Stimulated activated CD8-positive, alpha-beta memory T cell treated with anti-CD3 and anti-CD28 coated beads, Interleukin-2, amount 100 ng/mL, for 48 hours (primary cell): ENCODE measurements at regions not wholly inside any gene's neighbourhood (a gene's known extent, or its start where the extent isn't known, plus 50 kb on each side); places are given as distances from the start of the nearest gene placed in this dataset.
A peak's percentile ranks its signal among the peaks of the same experiment; 100 is the strongest.

Experiments used
- DNase-seq, 2 donors: peaks; one replicate each; pipeline ENCODE4 v3.0.0-alpha.2; 2020; ENCODE audit warnings: low read depth in 2 of 2

DNA sequence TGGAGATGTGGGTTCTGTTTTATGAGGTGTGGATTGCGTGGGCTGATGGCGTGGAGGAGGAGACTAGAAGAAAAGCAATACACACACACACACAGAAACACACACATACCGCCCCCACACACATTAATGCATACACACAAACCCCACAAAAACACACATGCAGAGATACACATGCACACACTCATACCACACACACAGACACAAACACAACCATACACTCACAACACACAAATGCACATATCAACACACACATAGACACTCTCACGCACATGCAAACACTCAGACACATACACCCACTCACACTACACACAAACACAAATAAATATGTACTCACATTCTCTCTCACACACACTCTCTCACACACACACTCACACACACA is 75.7 kb upstream of the UBL3 start:
- DNase-seq, result no peak

- no peak for DNase-seq
These were observed 75.2 kb upstream of the UBL3 start for GRCh38 chr13:29925457-29926097.

DNA sequence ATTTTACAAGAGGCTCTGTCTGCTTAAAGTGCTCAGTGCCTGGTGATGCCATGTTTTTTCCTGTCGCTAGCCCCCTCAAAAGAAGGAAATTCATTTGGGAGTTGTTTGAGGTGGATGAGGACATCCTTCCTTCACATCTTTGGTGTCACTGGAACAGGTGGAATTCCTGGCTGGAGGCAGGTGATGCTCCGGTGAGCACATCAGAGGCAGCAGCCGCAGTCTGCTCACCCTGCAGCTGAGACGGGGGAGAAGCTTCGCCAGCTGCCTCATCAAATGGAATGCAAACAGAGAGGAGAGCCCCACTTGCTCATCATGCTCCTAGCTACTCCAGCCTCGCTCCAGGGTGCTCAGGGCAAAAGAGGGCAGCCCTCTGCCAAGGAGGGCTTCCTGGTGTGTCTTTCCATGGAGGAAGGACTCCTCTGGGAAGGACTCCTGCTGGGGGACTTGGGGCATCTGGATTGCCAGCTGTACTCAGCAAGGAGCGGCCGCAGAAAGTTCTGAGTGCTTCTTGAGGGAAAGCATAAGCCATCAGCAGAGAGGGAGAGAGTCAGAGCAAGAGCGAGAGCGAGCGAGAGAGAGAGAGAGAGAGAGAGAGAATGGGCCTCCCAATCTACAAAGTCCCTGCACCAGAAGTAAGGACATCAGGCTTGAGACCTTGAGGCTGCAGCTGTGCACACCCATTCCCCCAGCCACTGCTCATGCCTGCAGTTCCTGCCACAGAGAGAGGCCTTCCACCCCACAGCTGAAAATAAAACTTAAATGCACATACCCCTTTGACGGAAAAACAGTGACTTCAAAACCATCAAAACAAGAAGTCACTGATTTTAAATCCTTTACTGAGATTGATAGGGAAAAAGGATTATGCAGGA is 74.3 kb upstream of the UBL3 start:
- DNase-seq, result no peak

DNA sequence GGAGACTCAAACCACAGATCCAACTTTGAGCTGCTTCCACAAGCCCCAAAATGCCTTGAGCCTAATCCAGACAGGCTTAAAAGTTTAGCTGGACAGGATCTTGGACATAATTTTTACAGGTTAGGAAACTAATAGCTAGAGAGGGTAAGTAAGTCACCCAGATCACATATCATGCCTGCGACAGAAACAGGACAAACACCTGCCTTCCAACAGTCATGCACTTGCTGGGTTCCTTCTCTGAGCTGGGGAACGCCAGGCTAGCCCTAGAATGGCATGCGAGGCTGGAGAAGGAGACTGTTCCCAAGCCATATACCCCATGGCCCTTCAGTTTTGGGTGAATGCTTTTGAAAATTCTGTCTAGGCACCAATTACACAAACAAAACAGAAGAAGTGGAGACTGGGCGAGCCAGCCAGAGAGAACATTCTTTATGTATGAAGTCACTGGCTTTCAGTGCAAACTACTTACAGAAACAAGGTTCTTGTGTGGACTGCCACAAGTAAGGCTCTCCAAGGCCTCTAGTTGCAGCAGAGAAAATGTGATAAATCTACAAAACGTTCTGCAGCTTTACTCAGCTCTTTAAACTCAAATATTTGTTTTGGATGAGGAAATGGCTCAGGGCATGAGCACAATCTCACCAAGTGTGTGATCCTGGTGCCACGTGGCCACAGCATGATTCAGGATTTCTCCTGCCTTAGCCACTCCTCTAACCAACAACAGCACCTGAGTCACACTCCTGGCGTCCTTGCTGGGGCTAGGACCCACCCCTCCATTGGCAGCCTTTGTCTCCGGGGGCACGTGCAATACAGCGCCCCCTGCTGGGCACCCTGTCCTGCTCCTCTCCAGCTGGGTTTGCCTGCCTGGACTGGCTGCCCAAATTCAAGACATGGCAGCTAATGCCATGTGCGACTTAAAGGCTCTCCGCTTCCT is 73.4 kb upstream of the UBL3 start:
- peak; percentile 49 to 58 for DNase-seq

DNA sequence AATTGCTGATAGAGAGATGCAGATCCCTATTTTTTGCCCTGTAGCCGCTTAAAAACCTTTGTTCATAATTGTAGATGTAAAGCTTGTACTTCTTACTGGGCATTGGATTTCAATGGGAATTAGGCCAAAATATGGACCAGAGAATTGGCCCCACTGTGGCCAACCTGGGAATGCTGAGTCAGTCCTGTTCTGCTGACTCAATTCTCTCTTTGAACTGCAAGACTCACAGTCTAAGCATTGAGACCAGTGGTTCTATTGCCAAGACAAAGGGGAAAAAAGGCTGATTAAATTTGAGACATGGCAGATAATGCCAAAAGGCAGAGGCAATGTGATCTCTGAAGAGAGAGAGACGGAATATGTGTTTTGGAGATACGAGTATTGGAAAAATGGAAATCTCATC is 72.5 kb upstream of the UBL3 start:
- DNase-seq, result no peak

DNA sequence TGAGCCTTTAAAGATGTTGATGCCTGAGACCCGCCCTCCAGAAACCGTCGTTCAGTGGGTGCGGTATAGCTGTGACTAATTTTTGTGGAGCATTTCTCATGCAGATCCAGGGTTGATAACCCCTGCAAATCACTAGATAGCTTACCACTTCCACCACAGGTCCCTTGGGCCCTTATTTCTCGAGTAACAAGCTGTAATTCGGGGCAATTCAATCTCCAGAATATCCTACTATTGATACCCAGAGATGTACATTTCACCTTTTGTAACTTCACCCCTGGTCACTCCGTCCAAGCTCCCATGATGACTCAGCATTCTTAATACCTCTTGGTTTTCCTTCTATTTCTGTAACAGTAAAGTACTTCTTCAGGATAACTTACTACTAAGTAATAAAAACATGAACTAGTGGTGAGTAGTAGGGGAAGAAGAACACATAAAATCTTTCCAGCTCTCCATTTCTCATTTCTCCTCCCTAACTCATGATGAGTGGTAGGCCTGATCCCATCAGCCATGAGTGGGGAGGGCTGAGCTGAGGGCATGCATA is 71.9 kb upstream of the UBL3 start:
- no peak for DNase-seq

- DNase-seq, result no peak
These were observed 71.1 kb upstream of the UBL3 start for GRCh38 chr13:29921542-29921941.

DNA sequence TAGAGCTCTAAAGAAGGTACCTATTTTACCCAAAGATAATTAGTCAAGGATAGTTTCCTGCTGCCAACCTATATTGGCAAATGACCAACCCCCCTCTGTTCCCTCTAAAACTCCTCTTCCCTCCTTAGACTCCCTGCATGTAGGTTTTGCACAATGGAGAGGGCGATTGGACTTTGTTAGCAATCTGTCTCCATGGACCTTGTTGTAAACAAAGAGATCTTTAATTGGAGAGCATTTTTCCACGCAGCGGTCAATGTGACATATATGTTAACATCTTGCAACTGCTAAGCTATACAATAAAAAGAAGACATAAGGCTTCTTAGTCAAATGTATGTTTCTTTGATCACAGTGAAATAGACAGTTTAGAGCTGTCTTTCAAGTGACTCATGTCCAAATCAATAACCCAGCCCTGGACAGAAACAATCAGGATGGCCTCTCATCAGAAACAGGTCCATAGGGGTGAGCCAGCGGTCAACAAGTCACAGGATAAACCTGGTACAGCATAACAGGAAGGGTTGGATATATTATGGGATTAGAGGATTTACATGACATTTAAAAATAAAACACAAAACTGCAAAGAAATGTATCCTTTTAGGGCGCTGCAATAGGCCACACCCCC is 69.7 kb upstream of the UBL3 start:
- no peak for DNase-seq

DNA sequence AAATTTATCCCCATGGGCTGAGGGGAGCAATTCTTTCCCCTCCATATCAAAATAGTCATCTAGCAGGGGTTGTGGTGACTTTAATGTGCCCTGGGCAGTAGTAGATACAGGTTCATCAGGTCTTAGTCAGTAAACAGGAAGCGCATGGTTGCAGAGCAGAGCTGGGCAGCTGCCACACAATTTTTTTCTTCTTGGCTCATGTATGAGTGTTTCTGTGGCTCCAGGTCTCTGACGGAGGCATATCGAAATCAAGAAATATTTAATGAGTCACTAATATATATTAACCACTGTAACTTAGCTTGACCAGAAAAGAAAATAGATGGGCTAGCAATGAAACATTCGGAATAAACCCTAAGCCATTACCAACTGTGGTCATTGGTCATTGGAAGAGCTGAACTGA is 68.4 kb upstream of the UBL3 start:
- DNase-seq, result no peak

DNA sequence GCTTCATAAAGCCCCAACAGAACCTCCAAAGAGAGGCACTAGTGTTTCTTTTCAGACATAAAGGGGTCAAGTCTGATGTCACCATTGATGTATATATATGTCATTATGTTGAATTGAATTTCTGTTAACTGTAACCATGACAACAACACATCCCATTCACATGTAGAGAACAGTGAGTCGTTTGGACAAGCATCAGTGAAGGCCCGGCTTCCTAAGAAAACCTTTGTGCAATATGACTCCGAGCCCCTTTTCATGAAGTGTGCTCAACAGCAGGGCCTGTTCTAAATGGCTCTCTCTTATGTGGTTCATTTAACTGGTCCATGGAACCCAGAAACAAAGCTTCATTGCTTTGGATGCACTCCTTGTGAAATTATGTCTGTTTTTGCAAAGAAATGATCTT is 67.2 kb upstream of the UBL3 start:
- no peak for DNase-seq

DNA sequence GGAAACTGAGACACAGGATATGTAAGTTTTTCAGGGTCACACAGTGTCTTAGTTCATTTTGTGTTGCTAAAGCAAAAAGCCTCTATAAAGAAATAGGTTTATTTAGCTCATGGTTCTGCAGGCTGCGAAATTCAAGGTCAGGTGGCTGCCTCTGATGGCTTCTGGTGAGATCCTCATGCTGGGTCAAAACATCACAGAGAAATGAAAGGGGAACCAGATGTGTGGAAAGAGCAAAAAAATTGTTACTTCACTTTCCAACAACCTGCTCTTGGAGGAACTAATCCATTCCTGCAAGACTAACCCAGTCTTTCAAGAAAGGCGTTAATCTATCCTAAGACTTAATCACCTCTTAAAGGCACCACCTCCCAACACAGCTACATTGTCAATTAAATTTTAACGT is 64.2 kb upstream of the UBL3 start:
- no peak for DNase-seq

GRCh38 chr13:29911781-29912418 is 61.5 kb upstream of the UBL3 start:
- no peak for DNase-seq

DNA sequence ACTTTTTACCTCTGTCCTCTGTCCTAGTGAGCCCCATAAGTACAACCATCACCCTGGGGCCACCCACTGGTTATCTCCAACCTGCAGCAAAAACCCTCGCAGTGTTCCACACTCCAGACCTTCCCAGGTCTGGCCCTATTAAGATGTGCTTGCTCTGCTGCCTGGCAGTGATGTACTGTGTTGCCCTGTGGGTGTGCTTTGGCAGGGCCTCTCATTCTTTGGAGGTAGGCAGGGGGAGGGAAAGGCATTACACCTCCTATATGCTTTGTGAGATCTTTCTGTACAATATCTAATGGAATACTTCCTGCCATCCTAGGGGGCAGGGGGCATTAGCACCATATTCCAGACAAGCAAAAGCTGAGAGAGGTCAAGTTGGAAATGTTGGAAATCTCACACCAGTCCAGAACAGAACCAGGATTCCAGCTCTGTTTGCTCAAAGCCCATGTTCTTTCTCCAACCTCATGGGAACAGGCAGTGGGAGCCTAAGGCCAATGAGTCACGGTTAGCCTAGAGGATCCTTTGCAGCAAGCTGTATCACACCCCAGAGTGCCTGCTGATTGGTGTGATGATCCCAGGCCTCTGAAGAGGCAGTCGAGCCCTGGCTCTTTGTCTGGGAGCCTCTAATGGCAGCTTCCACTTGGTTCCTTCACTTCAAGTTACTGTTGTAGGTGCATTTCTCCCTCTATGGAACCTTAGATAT is 59.7 kb upstream of the UBL3 start:
- no peak for DNase-seq

DNA sequence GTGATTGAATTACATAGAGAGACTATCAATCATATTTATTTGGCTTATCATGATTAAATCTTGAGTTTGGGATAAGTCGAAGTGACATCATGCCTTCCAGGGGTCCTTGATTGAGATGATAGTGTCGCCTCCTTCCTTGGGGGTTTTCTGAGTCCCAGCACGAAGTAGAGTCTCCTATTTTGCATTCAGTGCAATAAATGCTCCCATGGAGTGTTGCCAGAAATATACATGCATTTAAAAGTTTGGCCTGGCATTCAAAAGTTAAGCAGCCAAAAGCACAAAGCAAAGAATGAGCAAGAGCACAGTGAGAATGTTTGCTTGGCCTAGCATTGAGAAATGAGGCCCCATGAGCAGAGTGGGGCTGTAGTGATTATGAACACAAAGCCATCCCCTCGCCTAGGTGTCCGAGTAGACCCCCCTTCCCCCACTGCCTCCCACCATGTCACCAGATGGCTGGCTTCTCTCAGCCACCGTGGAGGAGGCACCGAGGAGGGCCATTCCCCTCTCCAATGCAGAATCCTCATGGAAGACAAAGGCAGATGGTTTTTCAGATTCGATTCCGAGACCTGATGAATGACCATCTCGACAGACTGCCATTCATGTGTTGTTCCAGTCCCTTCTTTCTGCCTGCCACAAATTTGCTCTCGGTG is 58.8 kb upstream of the UBL3 start:
- DNase-seq, result no peak

- DNase-seq, result no peak
These were observed 58.1 kb upstream of the UBL3 start for GRCh38 chr13:29908416-29909080.

DNA sequence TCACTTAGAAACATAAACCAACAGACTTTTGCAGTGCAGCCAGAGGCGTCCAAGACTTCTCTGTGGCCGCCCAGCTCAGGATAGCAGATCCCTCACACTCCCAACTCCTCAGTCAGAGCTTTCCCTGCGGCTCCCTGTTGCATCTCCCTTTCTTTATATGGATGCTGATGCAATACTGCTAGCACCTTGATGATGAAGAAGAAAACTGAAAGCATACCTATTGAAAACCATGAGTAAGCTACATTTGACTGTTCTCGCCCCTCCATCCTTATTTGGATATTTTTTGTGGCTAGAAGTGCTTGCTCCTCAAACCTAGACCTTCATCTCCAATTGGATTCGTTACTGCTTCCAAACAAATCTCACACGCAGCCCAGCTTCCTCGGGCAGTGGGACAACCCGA is 57.3 kb upstream of the UBL3 start:
- no peak for DNase-seq

DNA sequence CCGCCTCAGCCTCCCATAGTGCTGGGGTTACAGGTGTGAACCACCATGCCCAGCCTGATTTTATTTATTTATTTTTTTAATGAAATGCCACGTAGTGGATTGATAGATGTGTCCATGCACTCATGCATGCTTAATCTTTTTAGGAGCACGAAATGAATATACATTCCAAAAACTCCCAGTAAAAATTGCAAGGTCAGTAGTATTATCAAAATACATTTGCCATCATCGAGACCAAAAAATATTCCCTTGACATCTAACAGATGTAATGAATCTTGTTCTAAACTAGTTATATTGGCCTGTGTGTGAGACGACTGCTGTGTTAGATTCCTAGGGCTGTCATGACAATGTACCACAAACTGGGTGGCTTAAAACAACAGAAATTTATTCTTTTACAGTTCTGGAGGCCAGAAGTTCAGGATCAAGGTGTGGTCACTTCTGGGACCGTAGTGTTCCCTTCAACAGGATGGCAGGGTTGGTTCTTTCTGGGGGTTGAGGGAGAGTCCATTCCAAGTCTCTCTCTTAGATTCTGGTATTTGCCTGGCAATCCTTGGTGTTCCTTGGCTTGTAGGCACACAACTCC is 56.1 kb upstream of the UBL3 start:
- DNase-seq, result no peak

DNA sequence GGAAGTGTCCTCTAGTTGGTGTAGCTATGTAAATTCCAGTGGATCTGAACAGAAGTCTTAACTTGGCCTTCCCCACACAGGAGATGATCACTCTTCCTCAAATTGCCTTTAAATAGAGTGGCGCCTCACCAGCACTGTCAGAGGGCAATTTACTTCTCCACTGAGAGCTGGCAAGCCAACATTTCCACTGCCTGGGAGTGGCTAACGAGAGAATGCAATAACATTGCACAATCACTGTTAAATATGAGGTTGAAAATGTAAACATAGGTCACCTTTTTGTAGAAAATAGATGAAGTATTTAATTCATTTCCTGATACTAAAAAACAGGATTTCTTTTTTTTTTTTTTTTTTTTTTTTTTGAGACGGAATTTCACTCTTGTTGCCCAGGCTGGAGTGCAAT is 55.4 kb upstream of the UBL3 start:
- DNase-seq, result no peak

DNA sequence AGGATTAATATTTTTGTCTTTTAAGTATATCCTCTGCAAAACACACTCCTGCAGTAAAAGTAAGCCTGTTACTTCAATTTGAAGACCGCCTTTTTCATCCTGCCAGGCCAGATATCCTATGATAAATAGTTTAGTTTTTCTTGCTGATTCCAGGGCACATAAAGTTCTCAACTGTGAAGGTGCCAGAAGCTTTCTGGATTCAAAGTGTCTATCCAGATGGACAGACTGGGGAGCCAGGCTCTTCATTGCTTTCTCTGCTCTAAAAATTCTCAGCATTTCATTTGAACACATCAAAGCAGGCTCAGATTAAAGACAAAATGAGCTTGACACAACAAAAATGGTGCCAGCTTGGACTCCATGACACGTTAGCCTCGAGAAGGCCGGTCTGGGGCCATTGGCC is 53.6 kb upstream of the UBL3 start:
- no peak for DNase-seq
